HL-60 (cell line): ENCODE measurements at regions not wholly inside any gene's neighbourhood (a gene's known extent, or its start where the extent isn't known, plus 50 kb on each side); places are given as distances from the start of the nearest gene placed in this dataset.

Experiments used
- GABPA ChIP-seq: IDR thresholded peaks from 2 replicates; pipeline ENCODE4 v1.6.1; 2012; ENCODE audit warnings: low read depth
- POLR2AphosphoS5 ChIP-seq: IDR thresholded peaks from 2 replicates; pipeline ENCODE4 v1.6.1; 2012; ENCODE audit warnings: low read depth
- SPI1 ChIP-seq: IDR thresholded peaks from 2 replicates; pipeline ENCODE4 v1.6.1; 2012; ENCODE audit warnings: low read depth, mild to moderate bottlenecking, borderline replicate concordance
- TF ChIP-seq, protein P1 (sequence below): IDR thresholded peaks from one replicate; pipeline ENCODE4 v1.5.1; 2011; ENCODE audit warnings: low read length, control low read depth, inconsistent platforms; ENCODE audit not compliant: insufficient read depth
- TF ChIP-seq, protein P2 (sequence below): IDR thresholded peaks from 2 replicates; pipeline ENCODE4 v1.6.1; 2012; ENCODE audit warnings: low read depth; ENCODE audit not compliant: insufficient replicate concordance

DNA sequence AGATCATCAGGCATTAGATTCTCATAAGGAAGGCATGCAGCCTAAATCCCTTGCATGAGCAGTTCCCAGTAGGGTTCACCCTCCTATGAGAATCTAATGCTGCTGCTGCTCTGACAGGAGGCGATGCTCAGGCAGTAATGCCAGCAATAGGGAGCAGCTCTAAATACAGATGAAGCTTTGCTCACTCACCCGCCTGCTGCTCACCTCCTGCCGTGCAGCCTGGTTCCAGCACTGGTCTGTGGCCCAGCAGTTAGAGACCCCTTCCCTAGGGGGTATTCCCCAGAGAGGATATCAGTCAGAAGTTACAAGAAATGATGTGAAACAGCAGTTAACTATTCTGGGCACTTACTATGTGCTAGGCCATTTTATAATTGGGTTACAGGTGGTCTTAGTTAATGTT is 226.0 kb downstream of the KCNJ3 start:
- TF ChIP-seq, protein P1, sequence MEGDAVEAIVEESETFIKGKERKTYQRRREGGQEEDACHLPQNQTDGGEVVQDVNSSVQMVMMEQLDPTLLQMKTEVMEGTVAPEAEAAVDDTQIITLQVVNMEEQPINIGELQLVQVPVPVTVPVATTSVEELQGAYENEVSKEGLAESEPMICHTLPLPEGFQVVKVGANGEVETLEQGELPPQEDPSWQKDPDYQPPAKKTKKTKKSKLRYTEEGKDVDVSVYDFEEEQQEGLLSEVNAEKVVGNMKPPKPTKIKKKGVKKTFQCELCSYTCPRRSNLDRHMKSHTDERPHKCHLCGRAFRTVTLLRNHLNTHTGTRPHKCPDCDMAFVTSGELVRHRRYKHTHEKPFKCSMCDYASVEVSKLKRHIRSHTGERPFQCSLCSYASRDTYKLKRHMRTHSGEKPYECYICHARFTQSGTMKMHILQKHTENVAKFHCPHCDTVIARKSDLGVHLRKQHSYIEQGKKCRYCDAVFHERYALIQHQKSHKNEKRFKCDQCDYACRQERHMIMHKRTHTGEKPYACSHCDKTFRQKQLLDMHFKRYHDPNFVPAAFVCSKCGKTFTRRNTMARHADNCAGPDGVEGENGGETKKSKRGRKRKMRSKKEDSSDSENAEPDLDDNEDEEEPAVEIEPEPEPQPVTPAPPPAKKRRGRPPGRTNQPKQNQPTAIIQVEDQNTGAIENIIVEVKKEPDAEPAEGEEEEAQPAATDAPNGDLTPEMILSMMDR: no peak
- TF ChIP-seq POLR2AphosphoS5: no peak
- no peak for TF ChIP-seq GABPA
- TF ChIP-seq, protein P2, sequence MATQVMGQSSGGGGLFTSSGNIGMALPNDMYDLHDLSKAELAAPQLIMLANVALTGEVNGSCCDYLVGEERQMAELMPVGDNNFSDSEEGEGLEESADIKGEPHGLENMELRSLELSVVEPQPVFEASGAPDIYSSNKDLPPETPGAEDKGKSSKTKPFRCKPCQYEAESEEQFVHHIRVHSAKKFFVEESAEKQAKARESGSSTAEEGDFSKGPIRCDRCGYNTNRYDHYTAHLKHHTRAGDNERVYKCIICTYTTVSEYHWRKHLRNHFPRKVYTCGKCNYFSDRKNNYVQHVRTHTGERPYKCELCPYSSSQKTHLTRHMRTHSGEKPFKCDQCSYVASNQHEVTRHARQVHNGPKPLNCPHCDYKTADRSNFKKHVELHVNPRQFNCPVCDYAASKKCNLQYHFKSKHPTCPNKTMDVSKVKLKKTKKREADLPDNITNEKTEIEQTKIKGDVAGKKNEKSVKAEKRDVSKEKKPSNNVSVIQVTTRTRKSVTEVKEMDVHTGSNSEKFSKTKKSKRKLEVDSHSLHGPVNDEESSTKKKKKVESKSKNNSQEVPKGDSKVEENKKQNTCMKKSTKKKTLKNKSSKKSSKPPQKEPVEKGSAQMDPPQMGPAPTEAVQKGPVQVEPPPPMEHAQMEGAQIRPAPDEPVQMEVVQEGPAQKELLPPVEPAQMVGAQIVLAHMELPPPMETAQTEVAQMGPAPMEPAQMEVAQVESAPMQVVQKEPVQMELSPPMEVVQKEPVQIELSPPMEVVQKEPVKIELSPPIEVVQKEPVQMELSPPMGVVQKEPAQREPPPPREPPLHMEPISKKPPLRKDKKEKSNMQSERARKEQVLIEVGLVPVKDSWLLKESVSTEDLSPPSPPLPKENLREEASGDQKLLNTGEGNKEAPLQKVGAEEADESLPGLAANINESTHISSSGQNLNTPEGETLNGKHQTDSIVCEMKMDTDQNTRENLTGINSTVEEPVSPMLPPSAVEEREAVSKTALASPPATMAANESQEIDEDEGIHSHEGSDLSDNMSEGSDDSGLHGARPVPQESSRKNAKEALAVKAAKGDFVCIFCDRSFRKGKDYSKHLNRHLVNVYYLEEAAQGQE: no peak
- TF ChIP-seq SPI1: no peak
